ENCODE measurements at regions not wholly inside any gene's neighbourhood (a gene's known extent, or its start where the extent isn't known, plus 50 kb on each side); places are given as distances from the start of the nearest gene placed in this dataset.

DNA sequence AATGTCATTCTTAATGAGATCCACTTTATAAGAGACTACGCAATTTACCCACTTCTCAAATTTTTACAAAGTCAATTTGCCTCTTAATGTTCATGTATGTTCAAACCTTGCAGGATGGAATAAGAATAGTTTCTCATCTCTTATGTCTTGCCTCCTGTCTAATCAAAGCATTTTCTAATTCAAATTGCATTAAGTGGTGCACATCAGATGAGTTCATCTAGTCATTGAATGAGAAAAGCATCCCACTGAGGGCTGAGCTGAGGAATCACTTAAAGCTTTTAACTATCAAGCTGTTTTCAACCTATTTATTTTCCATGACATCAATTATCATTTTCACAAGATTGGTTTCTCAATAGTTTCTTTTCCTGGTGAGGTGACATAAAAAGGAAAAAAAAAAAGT is 1964.0 kb downstream of the PCDH7 start:
- no peak for TF ChIP-seq EZH2 (IDR thresholded peaks at IDR 0.05; ENCODE audit: insufficient read depth, poor library complexity, severe bottlenecking)
- TF ChIP-seq EZH2phosphoT487 (IDR thresholded peaks at IDR 0.05; ENCODE audit: insufficient read depth, low read depth): no peak
